ENCODE measurements at regions not wholly inside any gene's neighbourhood (a gene's known extent, or its start where the extent isn't known, plus 50 kb on each side); places are given as distances from the start of the nearest gene placed in this dataset.

DNA sequence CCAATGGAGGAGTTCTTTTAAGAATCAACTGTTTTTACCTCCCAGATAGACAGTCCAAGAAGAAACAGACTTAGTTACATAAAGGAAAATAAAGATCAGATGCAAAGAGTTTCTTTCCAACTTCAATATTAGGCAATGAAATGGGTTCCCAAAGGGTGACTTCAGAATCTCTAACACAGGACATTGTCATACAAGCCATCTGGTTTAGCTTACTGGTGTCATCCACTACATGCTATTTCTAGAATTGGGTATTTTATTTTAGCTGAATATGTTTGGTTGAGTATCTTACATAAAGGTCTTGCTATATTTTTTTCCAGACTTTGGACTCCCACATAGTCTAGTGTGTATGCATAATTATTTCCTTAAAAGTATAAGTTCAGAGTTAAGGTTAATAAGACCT, 162.1 kb upstream of the SLC7A11 start:
- TF ChIP-seq, protein P1, sequence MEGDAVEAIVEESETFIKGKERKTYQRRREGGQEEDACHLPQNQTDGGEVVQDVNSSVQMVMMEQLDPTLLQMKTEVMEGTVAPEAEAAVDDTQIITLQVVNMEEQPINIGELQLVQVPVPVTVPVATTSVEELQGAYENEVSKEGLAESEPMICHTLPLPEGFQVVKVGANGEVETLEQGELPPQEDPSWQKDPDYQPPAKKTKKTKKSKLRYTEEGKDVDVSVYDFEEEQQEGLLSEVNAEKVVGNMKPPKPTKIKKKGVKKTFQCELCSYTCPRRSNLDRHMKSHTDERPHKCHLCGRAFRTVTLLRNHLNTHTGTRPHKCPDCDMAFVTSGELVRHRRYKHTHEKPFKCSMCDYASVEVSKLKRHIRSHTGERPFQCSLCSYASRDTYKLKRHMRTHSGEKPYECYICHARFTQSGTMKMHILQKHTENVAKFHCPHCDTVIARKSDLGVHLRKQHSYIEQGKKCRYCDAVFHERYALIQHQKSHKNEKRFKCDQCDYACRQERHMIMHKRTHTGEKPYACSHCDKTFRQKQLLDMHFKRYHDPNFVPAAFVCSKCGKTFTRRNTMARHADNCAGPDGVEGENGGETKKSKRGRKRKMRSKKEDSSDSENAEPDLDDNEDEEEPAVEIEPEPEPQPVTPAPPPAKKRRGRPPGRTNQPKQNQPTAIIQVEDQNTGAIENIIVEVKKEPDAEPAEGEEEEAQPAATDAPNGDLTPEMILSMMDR (conservative IDR thresholded peaks at IDR 0.05; ENCODE audit: low read length) = no peak
- no peak for TF ChIP-seq EZH2phosphoT487 (IDR thresholded peaks at IDR 0.05; ENCODE audit: borderline replicate concordance)
